ENCODE measurements at regions not wholly inside any gene's neighbourhood (a gene's known extent, or its start where the extent isn't known, plus 50 kb on each side); places are given as distances from the start of the nearest gene placed in this dataset.

GRCh38 chr6:153525998-153526397 is 394.9 kb upstream of the RGS17 start:
- TF ChIP-seq CTCF (IDR thresholded peaks at IDR 0.05; ENCODE audit: insufficient read depth, low read depth, low read length) (no peak), EZH2 (IDR thresholded peaks at IDR 0.05; ENCODE audit: insufficient read depth, low read length) (no peak)
